ENCODE measurements at regions not wholly inside any gene's neighbourhood (a gene's known extent, or its start where the extent isn't known, plus 50 kb on each side); places are given as distances from the start of the nearest gene placed in this dataset.

DNA sequence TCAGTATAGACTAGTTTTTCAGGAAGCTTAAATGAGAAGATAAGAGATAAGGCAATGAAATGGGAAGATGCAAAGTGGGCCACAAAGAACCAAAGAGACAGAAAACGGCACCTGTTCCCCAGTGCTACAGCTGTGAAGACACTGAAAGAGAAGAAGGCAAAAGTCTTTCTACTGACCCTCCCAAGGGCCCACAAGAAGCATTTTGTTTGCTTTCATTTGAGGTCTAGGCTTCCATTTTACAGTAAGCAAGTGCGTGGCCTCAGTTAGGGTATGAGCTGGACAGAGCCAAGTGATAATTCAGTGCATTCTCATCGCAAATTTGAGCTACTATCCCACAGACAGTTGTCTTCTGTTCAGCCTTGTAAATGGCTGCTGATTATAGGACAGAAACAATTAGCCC lies 53.4 kb upstream of the STK17B start:
- DNase-seq, result no peak

GRCh38 chr2:196225213-196225612 lies 53.8 kb upstream of the STK17B start:
- DNase-seq, result no peak

- no peak for DNase-seq
Observed at GRCh38 chr2:196226058-196226706, 54.8 kb upstream of the STK17B start.

- DNase-seq, result no peak
Observed at GRCh38 chr2:196226707-196227065, 55.3 kb upstream of the STK17B start.

DNA sequence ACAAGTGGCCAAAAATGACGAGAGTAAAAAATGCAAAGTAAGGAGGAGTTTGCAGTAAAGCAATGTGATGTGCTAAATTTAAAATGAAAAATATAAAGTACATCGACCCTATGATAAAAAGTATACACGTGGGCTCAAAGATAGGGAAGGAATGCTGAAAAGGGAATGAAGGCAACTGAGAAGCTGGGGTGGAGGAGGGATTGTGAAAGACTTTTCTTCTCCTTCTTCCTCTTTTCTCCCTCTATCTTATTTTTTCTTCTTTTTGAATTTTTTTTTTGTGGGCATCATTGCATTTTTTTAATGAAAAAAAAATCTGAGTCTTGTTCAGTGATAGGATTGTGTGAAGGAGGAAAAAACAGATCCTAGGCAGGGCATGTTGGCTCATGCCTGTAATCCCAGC lies 57.6 kb upstream of the STK17B start:
- DNase-seq, result no peak

- no peak for DNase-seq
Observed at GRCh38 chr2:196230061-196230854, 58.9 kb upstream of the STK17B start.

GRCh38 chr2:196233021-196233804 lies 61.8 kb upstream of the STK17B start:
- DNase-seq, result no peak

- DNase-seq, result peak; percentile 73
Observed at GRCh38 chr2:196233805-196234475, 62.6 kb upstream of the STK17B start.

DNA sequence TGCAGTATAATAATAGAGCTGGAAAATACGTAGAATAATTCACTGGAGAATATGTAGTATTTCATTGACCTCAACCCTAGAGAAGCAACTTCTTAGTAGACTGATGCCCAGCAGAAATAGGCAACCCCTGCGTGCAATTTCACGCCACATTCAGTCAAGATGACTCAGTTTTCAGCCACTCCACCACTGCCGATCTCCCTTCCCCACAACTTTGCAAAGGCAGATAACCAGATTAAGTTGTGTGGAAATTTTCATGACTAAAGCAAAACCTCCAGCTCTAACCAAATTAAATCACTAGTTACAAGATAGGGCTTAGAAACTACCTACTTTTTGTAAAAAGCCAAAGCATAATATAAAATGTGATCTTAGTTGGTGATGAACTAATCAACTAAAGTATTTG lies 63.3 kb upstream of the STK17B start:
- peak; percentile 78 for DNase-seq

DNA sequence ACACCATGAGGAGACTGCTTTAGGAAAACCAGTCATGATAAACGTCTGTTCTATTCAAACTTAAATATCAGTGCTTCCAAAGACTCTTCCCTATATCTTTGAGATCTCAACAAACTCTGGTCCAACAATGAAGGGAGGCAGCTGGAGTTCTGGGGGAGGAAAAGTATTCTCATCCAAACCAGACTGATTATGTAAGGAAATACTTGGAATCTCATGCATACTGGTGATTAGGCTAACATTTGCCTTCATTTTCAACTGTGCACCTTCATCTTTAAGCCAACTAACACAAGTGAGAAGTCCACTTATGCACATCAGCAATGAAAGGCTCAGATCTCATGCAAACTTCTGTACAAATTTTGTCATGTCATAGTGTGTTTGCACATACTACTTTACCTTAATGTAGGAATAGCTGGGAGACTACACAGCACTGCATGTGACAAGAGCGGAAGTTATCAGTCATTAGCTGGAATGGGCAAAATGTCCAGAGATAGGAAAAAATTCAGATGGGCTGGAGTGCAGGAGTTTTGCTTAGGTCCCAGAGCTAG lies 67.5 kb upstream of the STK17B start:
- DNase-seq, result no peak

DNA sequence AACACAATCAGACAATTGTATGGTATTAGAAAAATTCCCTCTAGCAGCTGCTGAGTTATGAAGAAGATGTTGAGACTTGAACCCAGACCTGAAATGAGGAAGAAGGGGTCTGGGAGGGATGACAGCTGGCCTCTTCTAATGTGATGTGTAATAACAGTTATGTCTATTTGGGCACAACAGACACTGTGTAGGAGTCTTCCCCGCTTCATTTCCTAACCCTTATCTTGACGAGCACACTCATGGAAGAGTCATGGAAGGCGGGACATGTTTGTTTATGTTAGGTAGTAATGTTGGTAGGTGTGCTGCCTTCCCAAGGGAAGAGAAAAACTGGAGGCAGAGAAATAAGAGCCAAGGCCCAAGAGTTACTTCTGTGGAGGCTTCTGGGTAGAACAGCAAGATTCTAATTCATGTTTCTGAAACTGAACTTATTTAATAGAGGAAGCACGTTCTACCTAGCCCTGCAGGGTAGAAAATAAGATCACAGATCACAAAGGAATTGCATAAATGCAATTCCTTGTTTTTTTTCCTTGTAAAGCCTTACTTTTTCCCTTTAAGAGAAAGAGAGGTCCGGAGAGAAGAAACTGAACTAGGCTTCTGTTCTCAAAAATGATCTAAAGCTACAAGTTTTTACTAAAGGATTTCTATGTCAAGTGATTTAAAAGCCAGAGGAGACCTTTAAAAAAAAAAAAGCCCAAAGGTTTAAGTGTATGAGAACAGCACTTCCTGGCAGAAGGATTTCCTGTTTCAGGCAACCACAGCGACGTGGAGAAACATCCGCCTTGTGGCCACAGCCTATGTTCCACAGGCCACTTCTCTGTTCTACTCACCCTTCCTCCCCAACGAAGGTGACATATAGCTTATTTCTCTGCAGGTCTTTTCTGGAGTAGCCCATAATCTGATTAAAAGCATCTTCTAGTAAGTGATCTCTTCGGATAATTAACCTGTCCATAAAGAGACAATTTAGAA lies 68.5 kb upstream of the STK17B start:
- DNase-seq, result peak; percentile 91

DNA sequence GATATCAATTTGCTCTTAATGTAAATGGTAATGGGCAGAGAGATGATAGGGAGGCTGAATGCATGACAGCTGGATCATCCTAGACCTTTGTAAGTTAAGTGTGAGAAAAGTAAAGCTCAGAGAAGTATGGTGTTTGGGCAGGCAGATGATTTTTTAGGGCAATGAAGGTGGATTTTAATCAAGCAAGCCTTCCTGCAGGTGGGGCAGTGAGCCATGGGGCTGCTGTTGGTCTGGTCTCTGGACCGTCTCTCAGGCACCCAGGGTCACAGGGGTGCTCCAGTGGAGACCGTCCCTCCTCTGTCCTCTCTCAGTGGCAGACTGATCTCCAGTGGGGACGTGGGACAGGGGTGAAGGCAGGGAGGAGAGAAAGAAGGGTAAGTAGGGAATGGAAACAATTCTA lies 69.8 kb upstream of the STK17B start:
- DNase-seq, result no peak

- peak; percentile 85 for DNase-seq
Observed at GRCh38 chr2:196242131-196242620, 70.8 kb upstream of the STK17B start.

- DNase-seq, result no peak
Observed at GRCh38 chr2:196244516-196244915, 73.1 kb upstream of the STK17B start.

DNA sequence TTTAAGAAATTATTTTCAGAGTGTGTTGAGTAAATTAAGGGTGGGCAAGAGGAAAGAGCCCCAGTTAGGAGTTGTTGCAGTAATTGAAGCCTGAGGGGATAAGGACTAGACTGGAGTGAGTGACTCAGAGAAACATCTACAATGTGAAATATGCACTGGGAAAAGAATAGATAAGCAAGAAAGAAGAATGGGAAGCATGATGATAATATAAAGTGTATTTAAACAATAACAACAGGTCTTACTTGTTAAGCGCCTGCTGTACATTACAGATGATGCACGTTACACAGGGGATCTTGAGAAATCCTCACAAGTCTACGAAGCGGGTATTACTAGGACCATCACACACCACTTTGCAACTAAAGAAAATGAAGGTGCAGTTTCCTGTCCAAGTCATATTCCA lies 73.6 kb upstream of the STK17B start:
- DNase-seq, result no peak

DNA sequence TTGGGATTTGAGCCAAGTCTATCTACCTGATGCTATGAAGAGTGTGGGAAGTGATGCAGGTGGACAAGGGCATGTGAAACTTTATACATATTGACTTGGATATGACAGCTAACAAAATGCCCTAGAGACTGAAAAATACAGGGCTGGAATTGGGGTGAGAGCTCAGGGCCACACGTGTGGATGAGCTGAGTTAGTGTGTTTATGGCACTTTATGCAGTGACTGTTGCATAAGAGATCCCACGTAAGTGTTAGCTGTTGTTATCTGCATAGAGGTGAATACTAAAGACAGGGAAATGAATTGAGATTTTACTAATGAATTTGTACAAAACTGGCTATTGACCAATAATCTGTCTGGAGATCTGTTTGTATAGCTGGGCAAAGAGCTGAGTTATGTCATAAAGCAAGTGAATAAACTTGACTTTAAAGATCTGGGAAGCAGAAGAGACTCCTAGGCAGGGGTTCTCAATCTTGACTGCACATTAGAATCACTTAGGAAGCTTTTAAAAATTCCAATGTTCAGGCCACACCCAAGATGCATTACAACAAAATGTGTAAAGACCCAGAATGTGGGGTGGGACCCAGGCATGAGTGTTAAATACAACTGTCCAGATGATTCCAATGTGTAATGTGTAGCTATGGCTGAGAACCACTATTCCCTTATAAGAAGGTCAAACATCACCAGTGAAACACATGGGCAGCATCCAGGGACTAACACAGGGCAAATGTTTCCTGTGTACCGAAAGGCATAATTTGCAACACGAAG lies 74.2 kb upstream of the STK17B start:
- DNase-seq, result no peak

DNA sequence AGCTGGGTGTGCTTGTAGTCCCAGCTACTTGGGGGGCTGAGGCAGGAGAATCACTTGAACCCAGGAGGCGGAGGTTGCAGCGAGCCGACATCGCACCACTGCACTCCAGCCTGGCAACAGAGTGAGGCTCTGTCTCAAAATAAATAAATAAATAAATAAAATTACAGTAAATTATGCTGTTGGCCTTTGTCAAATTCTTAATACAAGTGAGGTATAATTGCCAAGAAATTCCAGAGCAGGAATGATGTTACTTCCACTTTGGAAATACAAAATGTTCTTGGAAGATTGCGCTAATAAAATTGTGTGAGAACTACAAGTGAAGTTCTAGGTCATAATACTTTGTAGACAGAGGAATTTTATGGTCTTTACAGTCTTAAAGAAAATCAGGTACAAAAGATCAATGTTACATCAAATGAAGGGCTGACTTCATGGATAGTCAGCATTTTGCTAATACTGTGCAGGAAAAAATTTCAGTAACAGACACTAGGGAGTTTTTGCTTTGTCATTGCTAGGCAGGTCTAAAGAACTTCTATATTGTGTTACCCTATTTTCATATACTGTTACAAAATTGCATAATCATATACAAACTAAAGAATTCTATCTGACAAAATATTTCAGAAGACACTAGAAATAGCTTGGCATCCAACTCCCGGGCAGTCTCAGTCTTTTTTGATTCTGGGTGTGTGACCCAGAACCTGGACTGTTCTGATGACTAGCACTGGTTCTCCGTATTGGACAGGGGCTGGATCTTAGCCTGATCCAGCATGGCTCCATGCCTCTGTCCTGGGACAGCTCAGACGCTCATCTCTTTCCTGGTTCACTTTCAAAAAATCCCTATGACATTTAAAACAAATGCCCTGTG lies 76.0 kb upstream of the STK17B start:
- peak; percentile 49 for DNase-seq

DNA sequence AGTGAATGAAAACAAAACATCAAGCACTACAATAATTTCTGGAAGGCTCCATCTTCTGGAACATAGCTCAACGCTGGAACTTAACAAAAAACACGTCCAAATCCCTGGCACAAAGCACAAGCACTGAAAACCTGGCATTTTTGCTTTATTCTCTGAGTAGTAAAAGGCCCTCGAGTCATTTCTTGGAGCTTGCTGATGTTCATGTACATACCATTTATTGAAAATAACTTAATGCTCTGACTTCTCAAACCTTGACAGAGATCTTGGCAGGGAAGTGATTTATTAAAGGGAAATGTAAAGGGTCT lies 76.5 kb upstream of the STK17B start:
- DNase-seq, result no peak

DNA sequence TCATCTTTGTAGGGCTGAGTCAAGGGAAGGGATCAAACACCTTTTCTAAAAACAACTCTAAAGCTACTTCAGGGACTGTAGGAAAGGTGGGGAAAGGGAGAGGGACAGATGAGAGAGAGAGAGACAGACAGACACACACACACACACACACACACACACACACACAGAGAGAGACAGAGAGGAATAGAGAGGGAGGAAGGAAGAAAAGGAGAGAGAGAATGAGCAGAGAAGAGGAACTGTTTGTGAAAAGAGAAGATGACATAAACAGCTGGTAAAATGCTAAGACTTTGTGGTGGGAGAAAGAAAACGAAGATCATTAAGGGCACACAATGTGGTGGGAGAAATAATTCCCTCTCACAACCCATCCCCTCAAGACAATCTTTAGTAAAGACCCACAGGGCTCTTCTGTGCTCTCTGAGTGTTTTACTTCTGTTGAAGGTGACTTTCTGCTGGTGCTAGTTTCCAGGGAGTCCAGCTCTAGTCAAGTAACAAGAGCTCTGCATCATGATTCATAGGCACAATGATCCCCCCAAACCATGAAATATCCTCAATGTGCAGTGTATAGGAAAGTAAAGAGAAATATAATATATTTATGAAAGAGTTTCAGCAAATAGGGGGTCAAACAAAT lies 77.2 kb upstream of the STK17B start:
- no peak for DNase-seq

DNA sequence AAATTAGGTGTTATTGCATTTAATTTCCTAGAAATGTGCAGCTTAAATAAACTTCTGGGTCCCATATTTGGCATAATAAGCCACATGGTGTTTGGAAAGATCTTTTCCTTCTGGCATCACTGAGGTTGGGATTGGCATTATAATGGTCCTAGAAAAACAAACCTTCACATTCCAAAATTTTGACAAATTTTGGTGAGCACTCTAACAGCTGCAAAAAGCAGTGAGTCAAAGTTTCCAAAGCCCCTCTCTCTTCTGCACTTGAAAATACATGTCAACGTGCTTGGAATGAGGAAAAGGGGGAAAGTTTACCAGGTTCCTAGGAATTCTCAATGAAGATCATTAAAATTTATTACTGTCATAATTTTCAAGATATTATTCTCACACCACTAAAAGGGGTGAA lies 77.8 kb upstream of the STK17B start:
- no peak for DNase-seq

Data from hematopoietic multipotent progenitor cell treated with erythropoietin and hydrocortisone succinate and interleukin-3 and kit ligand, for 6 days (in vitro differentiated cells).